ENCODE measurements at regions not wholly inside any gene's neighbourhood (a gene's known extent, or its start where the extent isn't known, plus 50 kb on each side); places are given as distances from the start of the nearest gene placed in this dataset.
"Not testable (repeated sequence)": the region's sequence is repeated elsewhere in the genome, so short reads cannot be mapped to it uniquely, and the experiment has no call there.

DNA sequence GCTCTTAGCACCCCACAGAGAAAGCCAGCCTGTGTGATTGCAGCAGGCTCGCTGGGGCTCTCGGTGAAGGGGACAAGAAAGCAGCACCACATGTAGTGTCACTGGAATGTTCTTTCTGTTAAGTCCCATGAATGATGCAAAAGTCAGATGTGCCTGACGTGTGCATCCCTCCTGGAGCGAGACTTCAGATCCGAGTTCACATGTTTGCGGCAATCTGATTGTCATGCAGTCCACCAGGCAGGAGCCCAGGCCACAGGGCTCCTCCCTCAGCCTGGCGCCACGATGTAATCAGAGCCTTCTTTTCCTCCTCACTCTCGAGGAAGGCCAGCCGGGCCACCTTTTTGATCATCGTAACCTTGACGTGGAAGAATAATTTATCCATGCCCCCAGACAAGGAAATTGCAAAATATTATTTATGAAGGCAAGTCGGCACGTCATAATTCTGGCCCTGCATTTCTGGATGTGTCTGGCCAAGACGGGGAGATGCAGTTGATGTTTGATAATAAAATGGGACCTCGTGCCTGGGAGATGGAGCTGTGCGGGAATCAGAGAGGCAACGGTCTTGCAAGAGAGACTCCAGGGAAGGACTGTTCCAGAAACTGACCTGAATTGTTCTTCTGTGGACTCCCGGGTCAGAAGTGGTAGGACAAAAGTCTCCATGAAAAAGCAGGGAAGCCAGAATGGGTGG is 214.6 kb downstream of the PHETA1 start:
- no peak for DNase-seq (ENCODE audit: low spot score)

GRCh38 chr12:111152561-111152960 is 216.3 kb downstream of the PHETA1 start:
- no peak for DNase-seq (ENCODE audit: low spot score)

DNA sequence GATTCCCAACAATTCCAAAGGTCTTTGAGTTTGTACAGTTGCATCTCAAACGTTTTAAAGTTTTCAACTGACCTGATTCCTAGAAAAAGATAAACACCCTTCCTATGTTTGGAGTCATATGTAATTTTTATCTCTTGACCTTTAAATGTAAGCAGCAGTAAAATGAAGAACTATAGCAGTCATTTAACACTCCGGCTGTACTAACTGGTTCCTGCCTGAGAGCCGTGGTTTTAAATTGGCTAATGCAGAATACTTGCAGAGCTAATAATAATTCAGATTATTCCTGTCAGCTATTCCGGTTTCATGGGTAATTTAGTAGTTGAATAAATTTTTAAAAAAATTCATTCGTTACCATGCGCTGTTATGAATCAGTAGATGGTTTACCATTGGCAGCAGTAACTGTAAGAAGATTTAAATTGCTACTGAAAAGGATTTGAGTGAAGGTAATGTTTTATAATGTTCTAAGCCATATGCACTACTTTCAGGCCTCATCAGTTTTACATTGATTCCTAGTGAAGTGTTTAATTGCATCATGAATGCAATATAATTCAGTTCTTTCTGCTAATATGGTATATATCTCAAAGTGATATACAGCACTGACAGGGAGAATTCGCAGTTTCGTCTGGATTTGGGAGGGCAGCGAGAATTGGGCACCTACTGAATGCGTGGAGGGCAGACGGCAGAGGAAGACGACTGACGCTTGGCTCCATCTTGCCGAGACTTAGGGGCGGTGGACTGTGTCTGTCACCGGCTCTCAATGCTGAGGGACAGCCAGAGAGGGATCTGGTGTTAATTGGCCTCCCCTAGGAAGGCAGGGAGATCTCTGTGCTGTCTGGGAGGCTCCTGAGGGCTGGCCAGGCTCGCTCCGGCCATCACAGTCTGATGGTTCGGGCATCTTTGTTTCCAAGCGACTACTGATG is 217.7 kb downstream of the PHETA1 start:
- DNase-seq (ENCODE audit: low spot score) = no peak

DNA sequence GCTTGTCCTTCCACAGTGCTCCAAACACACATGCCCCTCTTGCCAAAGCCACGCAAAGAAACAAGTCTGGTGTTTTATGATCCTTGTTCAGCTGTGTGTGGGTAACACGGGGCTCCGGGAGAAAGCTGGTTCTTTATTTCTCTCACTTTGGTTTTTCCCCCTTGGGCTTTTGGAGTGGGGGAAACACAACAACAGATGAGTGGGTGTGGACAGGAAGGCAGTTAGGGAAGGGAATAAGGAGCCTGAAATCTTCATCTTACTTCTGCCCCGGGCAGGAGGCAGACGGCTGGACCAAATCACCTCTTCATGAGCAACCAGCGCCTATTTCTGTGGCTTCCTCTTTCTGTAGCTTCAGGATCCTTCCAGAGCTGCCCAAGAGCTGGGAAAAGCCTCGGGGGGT is 218.5 kb downstream of the PHETA1 start:
- no peak for DNase-seq (ENCODE audit: low spot score)

DNA sequence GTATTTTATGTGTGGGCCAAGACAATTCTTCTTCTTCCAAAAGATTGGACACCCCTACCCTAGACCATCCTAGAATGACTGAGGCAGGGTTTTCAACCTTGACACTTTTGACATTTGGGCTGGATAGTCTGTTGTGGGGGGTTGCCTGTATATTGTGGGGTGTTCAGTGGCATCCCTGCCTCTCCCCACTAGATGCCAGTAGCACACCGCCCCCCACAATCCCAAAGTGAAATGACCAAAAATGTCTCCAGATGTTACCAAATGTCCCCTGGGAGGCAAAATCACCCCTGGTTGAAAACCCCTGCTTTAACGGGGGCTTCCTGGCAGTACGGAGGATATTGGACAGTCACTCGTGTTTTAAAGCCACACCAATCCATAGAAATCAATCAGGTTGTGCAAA is 219.6 kb downstream of the PHETA1 start:
- DNase-seq (ENCODE audit: low spot score) = no peak

- DNase-seq (ENCODE audit: low spot score) = no peak
Observed at GRCh38 chr12:111148005-111148404, 220.9 kb downstream of the PHETA1 start.

DNA sequence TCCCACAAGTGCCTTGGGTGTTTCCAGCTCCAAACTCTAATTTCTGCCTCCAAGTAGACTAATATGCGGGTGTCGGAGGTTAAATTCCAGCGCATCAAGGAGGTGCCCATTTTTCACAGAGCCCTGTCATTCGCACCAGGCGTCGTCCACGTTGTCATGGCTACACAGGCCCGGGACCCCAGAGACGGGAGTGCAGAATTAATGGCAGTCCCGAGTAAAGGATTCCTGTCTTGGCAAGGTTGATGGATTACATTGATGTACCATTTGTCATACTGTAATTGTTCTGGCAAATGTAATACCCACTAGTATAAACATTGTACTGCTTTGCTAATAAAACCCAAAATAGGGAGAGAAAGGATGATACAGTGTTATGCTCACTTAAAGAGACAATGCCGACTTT is 222.9 kb upstream of the MYL2 start:
- DNase-seq (ENCODE audit: low spot score) = no peak

- DNase-seq (ENCODE audit: low spot score) = no peak
Observed at GRCh38 chr12:111141205-111141604, 220.8 kb upstream of the MYL2 start.

GRCh38 chr12:111138016-111138415 is 217.6 kb upstream of the MYL2 start:
- DNase-seq (ENCODE audit: low spot score) = no peak

DNA sequence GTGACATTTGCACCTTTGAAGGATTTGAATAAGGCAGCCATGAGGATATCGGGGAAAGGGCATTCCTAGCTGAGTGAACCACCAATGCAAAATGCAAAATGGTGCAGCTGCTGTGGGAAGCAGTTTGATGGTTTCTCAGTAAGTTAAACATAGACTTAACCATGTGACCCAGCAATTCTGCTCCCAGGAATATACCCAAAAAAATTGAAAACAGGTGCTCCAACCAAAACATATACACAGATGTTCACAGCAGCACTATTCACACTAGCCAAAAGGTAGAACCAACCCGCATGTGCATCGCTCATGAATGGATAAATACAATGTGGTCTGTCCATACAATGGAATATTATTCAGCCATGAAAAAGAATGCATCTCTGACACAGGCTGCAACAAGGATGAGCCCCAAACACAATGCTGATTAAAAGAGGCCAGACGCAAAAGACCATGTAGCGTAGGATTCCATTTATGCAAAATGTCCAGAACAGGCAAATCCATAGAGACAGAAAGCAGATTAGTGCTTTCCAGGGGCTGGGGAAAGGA is 215.0 kb upstream of the MYL2 start:
- DNase-seq (ENCODE audit: low spot score) = no peak

DNA sequence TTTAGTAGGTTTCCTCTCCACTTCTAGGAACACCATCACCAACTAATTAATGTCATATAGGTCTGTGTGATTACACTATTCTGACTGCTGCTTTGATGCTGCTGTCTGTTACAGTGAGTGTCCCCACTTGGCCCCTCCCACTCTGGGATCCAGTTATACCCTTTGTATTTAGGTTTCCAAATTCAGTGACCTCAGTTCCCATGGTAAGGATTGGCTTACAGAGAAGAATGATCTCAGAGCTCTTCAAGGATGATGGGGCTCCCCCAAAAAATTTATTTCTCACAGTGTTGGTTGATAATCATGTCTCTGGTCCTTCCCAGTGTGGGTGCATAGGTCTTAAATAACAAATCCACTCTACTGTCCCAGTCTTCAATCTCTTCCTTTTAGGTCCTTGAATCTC is 210.0 kb upstream of the MYL2 start:
- no peak for DNase-seq (ENCODE audit: low spot score)

- DNase-seq (ENCODE audit: low spot score) = no peak
Observed at GRCh38 chr12:111129149-111129767, 208.9 kb upstream of the MYL2 start.

GRCh38 chr12:111126331-111126730 is 206.0 kb upstream of the MYL2 start:
- no peak for DNase-seq (ENCODE audit: low spot score)

- no peak for DNase-seq (ENCODE audit: low spot score)
Observed at GRCh38 chr12:111124183-111124582, 203.8 kb upstream of the MYL2 start.

- no peak for DNase-seq (ENCODE audit: low spot score)
Observed at GRCh38 chr12:111123390-111123789, 203.0 kb upstream of the MYL2 start.

- no peak for DNase-seq (ENCODE audit: low spot score)
Observed at GRCh38 chr12:111122458-111122878, 202.1 kb upstream of the MYL2 start.

- DNase-seq (ENCODE audit: low spot score) = no peak
Observed at GRCh38 chr12:111121840-111122239, 201.5 kb upstream of the MYL2 start.

GRCh38 chr12:111120578-111120977 is 200.2 kb upstream of the MYL2 start:
- DNase-seq (ENCODE audit: low spot score) = no peak

- no peak for DNase-seq (ENCODE audit: low spot score)
Observed at GRCh38 chr12:111117017-111117416, 196.6 kb upstream of the MYL2 start.

DNA sequence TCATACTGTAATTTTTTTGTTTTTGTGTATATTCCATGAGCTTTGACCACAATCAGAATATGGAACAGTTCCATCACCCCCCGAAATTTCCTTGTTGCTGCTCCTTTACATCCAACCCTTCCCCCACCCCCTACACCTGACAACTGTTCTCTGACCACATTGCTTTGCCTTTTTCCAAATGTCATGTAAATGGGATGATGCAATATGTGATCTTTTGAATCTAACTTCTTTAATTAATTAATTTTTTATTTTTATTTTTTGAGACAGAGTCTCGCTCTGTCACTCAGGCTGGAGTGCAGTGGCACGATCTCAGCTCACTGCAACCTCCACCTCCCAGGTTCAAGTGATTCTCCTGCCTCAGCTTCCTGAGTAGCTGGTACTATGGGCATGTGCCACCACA is 192.9 kb upstream of the MYL2 start:
- DNase-seq (ENCODE audit: low spot score) = not testable (repeated sequence)

GRCh38 chr12:111112311-111113098 is 192.1 kb upstream of the MYL2 start:
- no peak for DNase-seq (ENCODE audit: low spot score)

DNA sequence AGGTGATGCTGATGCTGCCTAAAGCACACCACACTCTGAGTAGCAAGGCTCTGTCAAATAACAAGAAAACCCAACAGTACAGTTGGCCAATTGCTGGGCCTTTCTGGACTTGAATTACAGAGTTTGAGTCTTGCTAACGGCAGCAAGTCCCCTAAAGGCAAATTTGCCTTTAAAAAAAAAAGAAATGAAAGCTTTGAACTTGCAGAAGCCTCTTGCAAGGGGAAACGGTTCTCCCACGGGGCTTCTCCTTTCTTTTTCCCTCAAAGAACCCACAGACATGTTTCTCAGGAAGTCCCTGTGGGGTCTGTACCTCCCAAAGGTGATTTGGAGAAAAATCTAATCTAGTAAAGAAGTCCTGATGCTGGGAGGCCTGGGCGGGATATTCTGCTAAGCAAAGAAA is 191.3 kb upstream of the MYL2 start:
- no peak for DNase-seq (ENCODE audit: low spot score)
